ENCODE measurements at regions not wholly inside any gene's neighbourhood (a gene's known extent, or its start where the extent isn't known, plus 50 kb on each side); places are given as distances from the start of the nearest gene placed in this dataset.
"Not testable (repeated sequence)": the region's sequence is repeated elsewhere in the genome, so short reads cannot be mapped to it uniquely, and the experiment has no call there.

DNA sequence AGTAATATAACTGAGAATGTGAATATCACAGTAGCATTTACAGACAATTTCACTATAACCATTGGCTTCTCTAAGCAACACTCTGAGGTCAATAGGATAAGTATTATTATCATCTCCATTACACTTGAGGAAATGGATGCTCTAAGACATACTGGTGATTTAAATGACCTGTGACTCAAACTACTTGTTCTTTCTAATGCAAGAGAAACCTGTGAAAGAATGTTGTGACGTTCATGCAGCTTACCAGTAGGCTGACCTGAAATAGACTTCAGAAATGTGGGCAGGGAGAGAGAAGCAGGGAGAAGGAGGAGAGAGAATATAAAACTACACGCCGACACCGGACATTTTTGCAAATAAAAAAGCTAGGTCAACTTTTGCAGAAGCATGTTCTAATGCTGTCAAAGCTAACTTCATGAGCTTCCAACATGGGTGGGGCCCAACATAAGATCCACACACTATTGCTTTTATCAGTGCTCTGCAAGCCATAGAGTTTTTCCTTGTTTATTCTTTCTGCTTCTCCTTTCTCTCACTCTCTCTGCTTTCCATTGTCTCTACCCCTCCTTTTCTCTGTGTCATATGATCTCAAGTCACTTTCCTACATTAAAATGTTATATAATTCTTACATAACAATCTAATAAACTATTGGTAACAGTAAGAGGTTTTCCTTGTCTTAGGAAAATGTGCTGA, 217.6 kb upstream of the FN1 start:
- no peaks in the 10 kb centered on the region for H3K27me3 Mint-ChIP-seq
- no peaks in the 10 kb centered on the region for H3K36me3 Mint-ChIP-seq (ENCODE audit: low read depth)
- H3K9me3 Mint-ChIP-seq (ENCODE audit: low read depth), result no peaks in the 10 kb centered on the region
- H3K4me1 Mint-ChIP-seq, result no peaks in the 10 kb centered on the region
- intact Hi-C loops (cut with DNase I, micrococcal nuclease), result no loop called here
- H3K27ac Mint-ChIP-seq, result no peak overlapping the region
- no peak for DNase-seq
- H3K4me3 Mint-ChIP-seq, result no peak overlapping the region
- POLR2A ChIA-PET, result no interaction called here
- ATAC-seq, result no peak
- CTCF ChIA-PET, result interaction anchor here (1.3 kb wide), 1 partner anchor 8 kb away, joined by 3 read pairs; no protein-coding TSS in a partner anchor

DNA sequence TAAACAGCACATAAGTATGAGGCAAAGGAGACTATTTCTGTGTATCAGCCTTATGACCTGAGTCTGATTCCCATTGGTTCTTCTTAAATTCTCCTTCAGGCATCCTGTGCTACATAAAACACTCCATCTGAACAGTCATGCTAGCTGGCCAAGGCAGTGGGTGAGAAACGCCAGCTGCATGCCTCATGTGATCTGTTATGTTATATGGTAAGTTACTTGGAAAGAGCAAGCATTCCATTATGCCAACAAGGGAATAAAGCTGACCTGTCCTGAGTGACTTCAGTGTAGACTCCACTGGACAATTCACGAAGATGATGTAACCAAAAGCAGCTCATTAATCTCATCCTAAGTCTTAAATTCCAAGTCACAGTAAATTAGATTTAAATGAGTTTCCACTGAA, 216.5 kb upstream of the FN1 start:
- no peak for DNase-seq
- intact Hi-C loops (cut with DNase I, micrococcal nuclease), result no loop called here
- Mint-ChIP-seq H3K4me1 (no peaks in the 10 kb centered on the region), H3K27me3 (no peaks in the 10 kb centered on the region), H3K9me3 (ENCODE audit: low read depth) (no peaks in the 10 kb centered on the region), H3K36me3 (ENCODE audit: low read depth) (no peaks in the 10 kb centered on the region), H3K4me3 (no peak overlapping the region), H3K27ac (no peak overlapping the region)
- CTCF ChIA-PET, result interaction anchor here (0.6 to 1.0 kb wide), 2 partner anchors 13 to 229 kb away, joined by 3 to 4 read pairs; no protein-coding TSS in a partner anchor
- POLR2A ChIA-PET, result no interaction called here
- ATAC-seq, result no peak

DNA sequence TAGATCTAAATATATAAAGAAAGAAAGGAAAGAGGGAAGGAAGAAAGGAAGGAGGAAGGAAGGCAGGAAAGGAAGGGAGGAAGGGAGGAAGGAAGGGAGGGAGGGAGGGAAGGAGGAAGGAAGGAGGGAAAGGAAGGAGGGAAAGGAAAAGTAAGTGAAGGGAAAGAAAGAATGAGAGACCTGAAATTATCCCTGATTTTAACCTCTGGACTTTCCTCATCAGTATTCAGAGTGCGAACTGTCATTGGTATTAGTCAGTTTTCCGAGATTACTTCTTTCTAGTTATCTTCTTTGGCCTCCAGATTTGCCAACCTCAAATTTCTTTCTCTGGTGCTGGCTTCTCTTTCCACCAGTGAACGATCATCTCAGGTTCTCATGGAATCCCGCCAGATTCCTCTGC, 215.5 kb upstream of the FN1 start:
- DNase-seq, result no peak
- Mint-ChIP-seq H3K4me3 (no peak overlapping the region), H3K27ac (no peak overlapping the region), H3K4me1 (no peaks in the 10 kb centered on the region), H3K27me3 (no peaks in the 10 kb centered on the region), H3K36me3 (ENCODE audit: low read depth) (no peaks in the 10 kb centered on the region), H3K9me3 (ENCODE audit: low read depth) (no peaks in the 10 kb centered on the region)
- ATAC-seq, result no peak
- CTCF ChIA-PET, result no interaction called here
- intact Hi-C loops (cut with DNase I, micrococcal nuclease), result no loop called here
- POLR2A ChIA-PET, result no interaction called here

DNA sequence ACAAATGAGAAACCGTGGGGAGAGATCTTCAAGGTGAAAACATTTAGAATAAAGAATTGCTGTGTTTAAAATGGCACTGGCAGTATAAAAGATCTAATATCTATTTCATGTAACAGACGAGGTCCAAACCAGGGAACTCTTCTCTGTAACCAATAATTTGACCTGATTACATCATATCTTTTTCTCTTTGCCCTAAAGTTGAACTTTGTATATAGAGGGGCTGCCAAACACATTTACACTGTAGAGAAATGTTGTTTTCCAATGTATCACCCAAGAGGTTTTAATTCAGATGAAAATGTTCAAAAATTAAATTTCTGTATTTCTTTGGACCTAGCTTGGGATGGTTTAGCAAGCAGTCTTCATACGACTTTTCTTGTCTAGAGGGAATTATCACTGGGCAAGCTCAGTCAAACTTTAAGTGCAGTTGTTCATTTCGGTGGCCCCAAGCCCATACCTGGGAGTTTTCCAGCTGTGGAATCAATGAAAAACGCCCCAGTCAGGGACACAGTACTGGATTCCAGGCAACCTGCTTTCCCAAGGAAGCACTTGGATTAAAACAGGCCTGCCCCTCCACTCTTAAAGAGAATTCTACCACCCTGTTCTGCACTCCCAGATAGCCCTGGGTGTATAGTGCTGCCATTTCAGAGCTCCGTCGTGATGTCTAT, 208.5 kb upstream of the FN1 start:
- no peaks in the 10 kb centered on the region for H3K4me1 Mint-ChIP-seq
- no peak for DNase-seq
- ChIA-PET POLR2A (no interaction called here), CTCF (interaction anchor here (0.6 kb wide), 1 partner anchor 15 kb away, joined by 3 read pairs; no protein-coding TSS in a partner anchor)
- H3K36me3 Mint-ChIP-seq (ENCODE audit: low read depth), result no peaks in the 10 kb centered on the region
- no peak overlapping the region for H3K27ac Mint-ChIP-seq
- no peak for ATAC-seq
- H3K4me3 Mint-ChIP-seq, result no peak overlapping the region
- intact Hi-C loops (cut with DNase I, micrococcal nuclease), result no loop called here
- no peaks in the 10 kb centered on the region for H3K9me3 Mint-ChIP-seq (ENCODE audit: low read depth)
- no peaks in the 10 kb centered on the region for H3K27me3 Mint-ChIP-seq

DNA sequence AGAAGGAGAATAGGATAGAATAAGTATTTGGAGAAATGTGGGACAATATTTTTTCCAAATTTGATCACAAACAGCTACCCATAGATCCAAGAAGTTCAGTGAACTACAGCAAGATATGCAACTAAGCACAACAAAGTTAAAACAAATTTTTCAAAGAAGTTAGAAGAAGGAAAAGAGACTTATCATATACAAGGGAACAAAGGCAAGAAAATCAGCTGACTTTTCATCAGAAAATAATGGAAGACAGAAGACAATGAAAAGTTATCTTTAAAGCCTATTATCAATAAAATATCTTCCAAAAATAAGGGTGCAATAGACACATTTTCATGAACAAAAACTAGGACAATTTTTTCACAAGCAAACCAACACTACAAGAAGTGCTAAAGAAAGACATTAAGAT, 202.8 kb upstream of the FN1 start:
- Mint-ChIP-seq H3K4me1 (no peaks in the 10 kb centered on the region), H3K27ac (no peak overlapping the region), H3K36me3 (ENCODE audit: low read depth) (no peaks in the 10 kb centered on the region), H3K9me3 (ENCODE audit: low read depth) (peaks cover 19% of the 10 kb centered on the region), H3K27me3 (peaks cover 4% of the 10 kb centered on the region), H3K4me3 (no peak overlapping the region)
- intact Hi-C loops (cut with DNase I, micrococcal nuclease), result no loop called here
- POLR2A ChIA-PET, result interaction anchor here (0.6 kb wide), 1 partner anchor 40 kb away, joined by 3 read pairs; no protein-coding TSS in a partner anchor
- ATAC-seq, result no peak
- no peak for DNase-seq
- CTCF ChIA-PET, result interaction anchor here (0.9 kb wide), 1 partner anchor 190 kb away, joined by 3 read pairs; no protein-coding TSS in a partner anchor

DNA sequence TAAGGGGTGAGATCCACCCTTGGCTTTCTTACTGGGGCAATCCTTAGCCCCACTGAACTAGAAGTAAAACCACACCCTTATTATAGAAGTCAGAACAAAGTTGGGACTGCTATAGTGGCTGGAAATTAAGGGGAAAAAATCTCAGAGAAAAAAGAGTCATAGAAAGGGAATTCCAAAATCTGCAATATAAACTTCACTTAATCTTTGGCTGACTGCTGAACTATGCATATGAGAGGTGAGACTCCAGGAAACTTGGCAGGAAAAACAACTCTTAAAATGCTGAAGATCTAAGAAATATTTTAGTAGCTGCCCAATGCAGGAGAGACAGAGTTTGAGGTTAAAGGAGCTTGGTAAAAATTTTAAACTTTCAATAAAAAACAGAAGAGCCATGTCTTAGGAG, 201.8 kb upstream of the FN1 start:
- no peaks in the 10 kb centered on the region for H3K36me3 Mint-ChIP-seq (ENCODE audit: low read depth)
- DNase-seq (no peak), ATAC-seq (no peak)
- H3K27ac Mint-ChIP-seq, result no peak overlapping the region
- no peaks in the 10 kb centered on the region for H3K4me1 Mint-ChIP-seq
- ChIA-PET CTCF (interaction anchor here (0.9 kb wide), 1 partner anchor 191 kb away, joined by 3 read pairs; no protein-coding TSS in a partner anchor), POLR2A (no interaction called here)
- peaks cover 22% of the 10 kb centered on the region for H3K9me3 Mint-ChIP-seq (ENCODE audit: low read depth)
- peaks cover 4% of the 10 kb centered on the region for H3K27me3 Mint-ChIP-seq
- H3K4me3 Mint-ChIP-seq, result no peak overlapping the region
- intact Hi-C loops (cut with DNase I, micrococcal nuclease), result no loop called here

DNA sequence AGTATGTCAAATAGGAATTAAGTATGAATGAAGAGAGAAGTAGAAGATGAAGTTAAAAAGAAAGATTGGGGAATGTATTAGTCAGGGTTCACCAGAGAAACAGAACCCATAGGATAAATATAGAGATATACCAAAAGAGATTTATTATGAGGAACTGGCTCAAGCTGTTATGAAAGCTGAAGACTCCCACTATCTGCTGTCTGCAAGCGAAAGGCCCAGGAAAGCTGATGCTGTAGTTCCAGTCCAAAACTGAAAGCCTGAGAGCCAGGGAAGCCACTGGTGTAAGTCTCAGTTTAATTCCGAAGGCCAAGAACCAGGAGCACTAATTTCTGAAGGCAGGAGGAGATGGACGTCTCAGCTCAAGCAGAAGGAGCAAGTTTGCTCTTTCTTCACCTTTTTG, 200.9 kb upstream of the FN1 start:
- intact Hi-C loops (cut with DNase I, micrococcal nuclease), result no loop called here
- ChIA-PET CTCF (no interaction called here), POLR2A (no interaction called here)
- H3K4me3 Mint-ChIP-seq, result no peak overlapping the region
- no peaks in the 10 kb centered on the region for H3K4me1 Mint-ChIP-seq
- no peak overlapping the region for H3K27ac Mint-ChIP-seq
- peaks cover 25% of the 10 kb centered on the region for H3K9me3 Mint-ChIP-seq (ENCODE audit: low read depth)
- H3K27me3 Mint-ChIP-seq, result peaks cover 4% of the 10 kb centered on the region
- DNase-seq (no peak), ATAC-seq (no peak)
- no peaks in the 10 kb centered on the region for H3K36me3 Mint-ChIP-seq (ENCODE audit: low read depth)

DNA sequence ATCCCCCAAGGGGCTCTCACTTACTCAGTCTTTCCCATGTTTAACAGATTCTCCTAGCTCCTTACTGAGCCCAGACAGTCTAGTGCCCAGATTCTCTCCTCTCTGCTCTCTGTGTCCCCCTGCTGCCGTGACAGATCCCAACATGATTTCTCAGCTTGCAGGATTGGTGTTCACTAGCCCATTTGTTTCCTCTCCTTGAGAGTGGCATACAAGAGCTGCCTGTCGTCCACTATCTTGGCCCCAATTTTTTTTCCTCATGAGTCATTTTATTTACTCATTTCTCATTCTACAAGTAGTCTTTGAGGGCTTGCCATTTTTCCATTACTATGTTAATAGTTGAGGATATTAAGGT, 199.9 kb upstream of the FN1 start:
- Mint-ChIP-seq H3K4me1 (no peaks in the 10 kb centered on the region), H3K27me3 (peaks cover 4% of the 10 kb centered on the region), H3K9me3 (ENCODE audit: low read depth) (peaks cover 28% of the 10 kb centered on the region), H3K36me3 (ENCODE audit: low read depth) (no peaks in the 10 kb centered on the region), H3K27ac (no peak overlapping the region), H3K4me3 (no peak overlapping the region)
- POLR2A ChIA-PET, result no interaction called here
- ATAC-seq, result no peak
- CTCF ChIA-PET, result no interaction called here
- no peak for DNase-seq
- intact Hi-C loops (cut with DNase I, micrococcal nuclease), result no loop called here

DNA sequence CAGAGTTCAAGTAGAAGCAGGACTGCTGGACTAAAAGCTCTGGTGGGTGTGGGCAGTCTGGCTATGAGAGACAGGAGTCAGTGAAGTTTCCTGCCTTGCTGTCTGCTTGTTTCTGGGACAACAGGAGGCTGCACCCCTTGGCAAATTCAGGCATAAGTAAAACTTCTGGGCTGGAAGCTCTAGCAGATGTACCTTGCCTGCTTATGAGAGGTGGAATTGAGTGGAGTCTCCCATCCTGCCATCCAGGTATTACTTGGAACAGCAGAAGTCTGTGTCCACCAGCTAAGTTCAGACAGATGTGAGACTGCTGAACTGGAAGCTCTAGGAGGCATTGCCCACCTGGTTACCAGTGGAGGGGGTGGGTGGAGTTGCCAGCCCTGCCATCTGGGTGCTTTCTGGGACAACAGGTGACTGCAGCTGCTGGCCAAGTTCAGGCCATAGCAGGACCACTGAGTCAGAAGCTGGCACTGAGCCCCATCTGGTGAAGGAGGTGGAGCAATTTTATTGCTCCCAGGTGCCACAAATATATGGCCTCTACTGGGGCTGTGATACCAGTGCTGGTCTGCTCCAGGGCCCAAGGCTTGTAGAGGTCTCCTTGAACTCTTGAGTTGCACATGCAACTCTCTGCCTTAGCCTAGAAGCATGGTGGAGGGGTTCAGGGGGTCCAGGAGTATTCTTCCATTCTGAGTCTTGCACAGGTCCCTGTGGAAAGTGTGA, 199.4 kb upstream of the FN1 start:
- intact Hi-C loops (cut with DNase I, micrococcal nuclease), result no loop called here
- no peak for DNase-seq
- ChIA-PET CTCF (interaction anchor here (0.7 kb wide), 1 partner anchor 1174 kb away, joined by 3 read pairs; no protein-coding TSS in a partner anchor), POLR2A (no interaction called here)
- Mint-ChIP-seq H3K4me1 (no peaks in the 10 kb centered on the region), H3K27ac (no peak overlapping the region), H3K4me3 (no peak overlapping the region), H3K36me3 (ENCODE audit: low read depth) (no peaks in the 10 kb centered on the region), H3K9me3 (ENCODE audit: low read depth) (peaks cover 28% of the 10 kb centered on the region), H3K27me3 (peaks cover 4% of the 10 kb centered on the region)
- no peak for ATAC-seq

DNA sequence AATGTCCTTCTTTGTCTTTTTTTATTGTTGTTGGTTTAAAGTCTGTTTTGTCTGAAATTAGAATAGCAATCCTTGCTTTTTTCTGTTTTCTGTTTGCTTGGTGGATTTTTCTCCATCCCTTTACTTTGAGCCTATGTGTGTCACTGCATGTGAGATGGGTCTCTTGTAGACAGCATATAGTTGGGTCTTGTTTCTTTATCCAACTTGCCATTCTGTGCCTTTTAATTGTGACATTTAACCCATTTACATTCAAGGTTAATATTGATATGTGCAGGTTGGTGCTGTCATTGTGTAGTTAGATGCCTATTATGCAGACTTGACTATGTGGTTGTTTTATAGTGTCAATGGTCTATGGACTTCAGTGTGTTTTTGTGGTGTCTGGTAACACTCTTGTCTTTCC, 197.5 kb upstream of the FN1 start:
- intact Hi-C loops (cut with DNase I, micrococcal nuclease), result no loop called here
- ChIA-PET POLR2A (no interaction called here), CTCF (no interaction called here)
- Mint-ChIP-seq H3K36me3 (ENCODE audit: low read depth) (no peaks in the 10 kb centered on the region), H3K4me1 (no peaks in the 10 kb centered on the region), H3K4me3 (no peak overlapping the region), H3K27ac (no peak overlapping the region), H3K9me3 (ENCODE audit: low read depth) (peaks cover 23% of the 10 kb centered on the region), H3K27me3 (peaks cover under 1% of the 10 kb centered on the region)
- DNase-seq (no peak), ATAC-seq (no peak)

DNA sequence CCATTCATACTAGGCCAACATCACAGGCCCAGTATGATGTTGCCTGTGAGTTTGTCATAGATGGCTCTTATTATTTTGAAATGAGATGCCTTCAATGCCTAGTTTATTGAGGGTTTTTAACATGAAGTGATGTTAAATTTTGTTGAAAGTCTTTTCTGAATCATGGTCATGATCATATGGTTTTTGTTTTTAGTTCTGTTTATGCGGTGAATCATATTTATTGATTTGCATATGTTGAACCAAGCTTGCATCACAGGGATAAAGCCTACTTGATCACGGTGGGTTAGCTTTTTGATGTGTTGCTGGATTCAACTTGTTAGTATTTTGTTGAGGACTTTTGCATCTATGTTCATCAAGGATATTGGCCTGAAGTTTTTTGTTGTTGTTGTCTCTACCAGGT, 195.8 kb upstream of the FN1 start:
- ChIA-PET POLR2A (no interaction called here), CTCF (no interaction called here)
- ATAC-seq, result no peak
- no peaks in the 10 kb centered on the region for H3K4me1 Mint-ChIP-seq
- no peak for DNase-seq
- H3K9me3 Mint-ChIP-seq (ENCODE audit: low read depth), result peaks cover 21% of the 10 kb centered on the region
- intact Hi-C loops (cut with DNase I, micrococcal nuclease), result no loop called here
- no peak overlapping the region for H3K27ac Mint-ChIP-seq
- no peak overlapping the region for H3K4me3 Mint-ChIP-seq
- H3K36me3 Mint-ChIP-seq (ENCODE audit: low read depth), result no peaks in the 10 kb centered on the region
- no peaks in the 10 kb centered on the region for H3K27me3 Mint-ChIP-seq

DNA sequence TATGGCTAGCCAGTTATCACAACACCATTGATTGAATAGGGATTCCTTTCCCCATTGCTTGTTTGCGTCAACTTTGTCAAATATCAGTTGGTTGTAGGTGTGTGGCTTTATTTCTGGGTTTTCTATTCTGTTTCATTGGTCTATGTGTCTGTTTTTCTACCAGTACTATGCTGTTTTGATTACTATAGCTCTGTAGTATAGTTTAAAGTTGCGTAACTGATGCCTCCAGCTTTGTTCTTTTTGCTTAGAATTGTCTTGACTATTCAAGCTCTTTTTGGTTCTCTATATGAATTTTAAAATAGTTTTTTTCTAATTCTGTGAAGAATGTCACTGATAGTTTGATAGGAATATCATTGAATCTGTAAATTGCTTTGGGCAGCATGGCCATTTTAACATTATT, 194.9 kb upstream of the FN1 start:
- H3K4me3 Mint-ChIP-seq; H3K36me3 Mint-ChIP-seq (ENCODE audit: low read depth); intact Hi-C loops (cut with DNase I, micrococcal nuclease); H3K27me3 Mint-ChIP-seq; H3K4me1 Mint-ChIP-seq; DNase-seq; ATAC-seq; H3K27ac Mint-ChIP-seq; POLR2A ChIA-PET: not testable (repeated sequence)
- CTCF ChIA-PET, result interaction anchor here (0.6 kb wide), 1 partner anchor 281 kb away, joined by 3 read pairs; no protein-coding TSS in a partner anchor
- peaks cover 21% of the 10 kb centered on the region for H3K9me3 Mint-ChIP-seq (ENCODE audit: low read depth)
